Mesenchymal stem cell (in vitro differentiated cells and primary cell): ENCODE measurements at regions not wholly inside any gene's neighbourhood (a gene's known extent, or its start where the extent isn't known, plus 50 kb on each side); places are given as distances from the start of the nearest gene placed in this dataset.

Experiments used
- DNase-seq: peaks from one replicate; pipeline ENCODE4 v3.0.0-alpha.2; 2013
- H2AFZ ChIP-seq: one replicate; pipeline ENCODE4 v1.6.1; 2013; ENCODE audit warnings: low read depth, mild to moderate bottlenecking, control low read depth, inconsistent platforms, low read length, moderate library complexity
- H2AK5ac ChIP-seq: 2 replicates; pipeline ENCODE4 v1.6.1; 2013; ENCODE audit warnings: low read length, moderate library complexity, mild to moderate bottlenecking, inconsistent platforms; ENCODE audit not compliant: severe bottlenecking
- H2BK120ac ChIP-seq: one replicate; pipeline ENCODE4 v1.6.1; 2013; ENCODE audit warnings: low read depth, mild to moderate bottlenecking, inconsistent platforms, low read length, moderate library complexity
- H2BK12ac ChIP-seq, 2 experiments: one replicate each; pipeline ENCODE4 v1.6.1; 2013; ENCODE audit warnings: inconsistent platforms in 2 of 2, low read length in 2 of 2, mild to moderate bottlenecking in 2 of 2, moderate library complexity in 2 of 2, control low read depth in 1 of 2
- H2BK15ac ChIP-seq: one replicate; pipeline ENCODE4 v1.6.1; 2013; ENCODE audit warnings: mild to moderate bottlenecking, low read depth, inconsistent platforms; ENCODE audit not compliant: poor library complexity, severe bottlenecking
- H2BK5ac ChIP-seq: 2 replicates; pipeline ENCODE4 v1.6.1; 2013; ENCODE audit warnings: low read depth, mild to moderate bottlenecking, low read length, control low read depth, inconsistent platforms; ENCODE audit not compliant: poor library complexity, severe bottlenecking
- H3K14ac ChIP-seq, 2 experiments: one replicate each; pipeline ENCODE4 v1.6.1; 2013; ENCODE audit warnings: inconsistent platforms in 2 of 2, low read length in 2 of 2, control low read depth in 1 of 2, mild to moderate bottlenecking in 1 of 2, moderate library complexity in 1 of 2
- H3K18ac ChIP-seq, 2 experiments: one replicate each; pipeline ENCODE4 v1.6.1; 2013; ENCODE audit warnings: inconsistent platforms in 2 of 2, low read length in 2 of 2, control low read depth in 1 of 2, low read depth in 1 of 2, mild to moderate bottlenecking in 1 of 2
- H3K23ac ChIP-seq, 2 experiments: one replicate each; pipeline ENCODE4 v1.6.1; 2013; ENCODE audit warnings: inconsistent platforms in 2 of 2, low read length in 2 of 2, mild to moderate bottlenecking in 2 of 2, moderate library complexity in 2 of 2, control low read depth in 1 of 2
- H3K27ac ChIP-seq: 2 replicates; pipeline ENCODE4 v1.5.1; 2013; ENCODE audit warnings: mild to moderate bottlenecking, moderate library complexity, low read length, control low read depth, inconsistent platforms; ENCODE audit not compliant: poor library complexity, severe bottlenecking
- H3K27me3 ChIP-seq, 2 experiments: 2 replicates each; pipeline versions ENCODE4 v1.6.1 to v1.7.0; 2013; ENCODE audit warnings: low read length in 2 of 2, mild to moderate bottlenecking in 2 of 2, moderate library complexity in 2 of 2, control low read depth in 1 of 2, inconsistent platforms in 1 of 2; ENCODE audit not compliant: control insufficient read depth in 1 of 2, insufficient read depth in 1 of 2
- H3K36me3 ChIP-seq, 2 experiments: 2 replicates each; pipeline versions ENCODE4 v1.6.1 to v1.7.0; 2013; ENCODE audit warnings: low read length in 2 of 2, control low read depth in 1 of 2, inconsistent platforms in 1 of 2, low read depth in 1 of 2, mild to moderate bottlenecking in 1 of 2; ENCODE audit not compliant: insufficient read depth in 2 of 2, control insufficient read depth in 1 of 2
- H3K4ac ChIP-seq, 2 experiments: one replicate each; pipeline ENCODE4 v1.6.1; 2013; ENCODE audit warnings: inconsistent platforms in 2 of 2, low read length in 2 of 2, mild to moderate bottlenecking in 2 of 2, moderate library complexity in 2 of 2, control low read depth in 1 of 2, low read depth in 1 of 2
- H3K4me1 ChIP-seq: 2 replicates; pipeline ENCODE4 v1.6.1; 2013; ENCODE audit warnings: low read depth, low read length, control low read depth; ENCODE audit not compliant: control insufficient read depth, insufficient read depth
- H3K4me2 ChIP-seq: 2 replicates; pipeline ENCODE4 v1.6.1; 2013; ENCODE audit warnings: low read length, mild to moderate bottlenecking, inconsistent platforms; ENCODE audit not compliant: poor library complexity, severe bottlenecking
- H3K4me3 ChIP-seq, 2 experiments: 2 replicates each; pipeline versions ENCODE4 v1.5.1 to v1.7.0; 2013; ENCODE audit warnings: low read length in 2 of 2, mild to moderate bottlenecking in 2 of 2, control low read depth in 1 of 2, low read depth in 1 of 2; ENCODE audit not compliant: insufficient read depth in 1 of 2
- H3K79me1 ChIP-seq: replicated peaks from 2 replicates; pipeline ENCODE4 v1.6.1; 2013; ENCODE audit warnings: mild to moderate bottlenecking, control low read depth, low read length, inconsistent platforms; ENCODE audit not compliant: poor library complexity, severe bottlenecking
- H3K9ac ChIP-seq: 2 replicates; pipeline ENCODE4 v1.7.0; 2013; ENCODE audit warnings: mild to moderate bottlenecking, low read length, moderate library complexity
- H3K9me3 ChIP-seq: 2 replicates; pipeline ENCODE4 v1.7.0; 2013; ENCODE audit warnings: mild to moderate bottlenecking, low read length; ENCODE audit not compliant: control insufficient read depth
- H4K8ac ChIP-seq: one replicate; pipeline ENCODE4 v1.6.1; 2013; ENCODE audit warnings: inconsistent platforms, mild to moderate bottlenecking, low read length, moderate library complexity
- H4K91ac ChIP-seq: one replicate; pipeline ENCODE4 v1.6.1; 2013; ENCODE audit warnings: mild to moderate bottlenecking, low read length, inconsistent platforms
- WGBS: methylation state at CpG from one replicate; pipeline ENCODE4 v1.1.7; 2013; ENCODE audit warnings: mixed read lengths; 5-methylcytosine and 5-hydroxymethylcytosine counted together

DNA sequence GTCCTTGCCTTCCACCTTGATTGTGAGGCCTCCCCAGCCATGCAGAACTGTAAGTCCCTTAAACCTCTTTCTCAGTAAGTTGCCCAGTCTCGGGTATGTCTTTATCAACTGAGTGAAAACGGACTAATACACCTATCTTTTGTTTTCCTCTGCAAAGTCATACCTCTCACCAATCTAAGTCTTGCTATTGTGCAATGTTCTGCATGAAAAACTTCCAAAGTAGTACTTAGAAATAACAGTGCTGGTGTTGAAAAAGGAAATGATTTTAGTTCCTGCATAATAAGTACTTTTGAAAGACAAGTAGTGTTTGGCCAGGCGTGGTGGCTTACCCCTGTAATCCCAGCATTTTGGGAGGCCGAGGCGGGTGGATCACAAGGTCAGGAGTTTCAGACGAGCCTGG is 573.5 kb downstream of the ANKRD50 start:
- Histone ChIP-seq H3K36me3 (no peaks in the 10 kb centered on the region), H4K8ac (no peak overlapping the region), H2BK12ac (no peak overlapping the region), H4K91ac (no peak overlapping the region), H3K79me1 (no peaks in the 10 kb centered on the region), H2AFZ (no peak overlapping the region), H3K27ac (no peak overlapping the region), H3K14ac (no peak overlapping the region), H3K4ac (no peak overlapping the region), H2AK5ac (no peak overlapping the region), H3K9ac (no peak overlapping the region), H2BK120ac (no peak overlapping the region), H3K4me2 (no peak overlapping the region), H3K4me1 (no peaks in the 10 kb centered on the region), H3K18ac (no peak overlapping the region), H3K4me3 (no peak overlapping the region), H3K27me3 (no peaks in the 10 kb centered on the region), H3K9me3 (no peaks in the 10 kb centered on the region), H2BK5ac (no peak overlapping the region), H3K23ac (no peak overlapping the region), H2BK15ac (no peak overlapping the region)
- no peak for DNase-seq
- WGBS = 100% methylated on average over 4 of the region's 6 CpGs

DNA sequence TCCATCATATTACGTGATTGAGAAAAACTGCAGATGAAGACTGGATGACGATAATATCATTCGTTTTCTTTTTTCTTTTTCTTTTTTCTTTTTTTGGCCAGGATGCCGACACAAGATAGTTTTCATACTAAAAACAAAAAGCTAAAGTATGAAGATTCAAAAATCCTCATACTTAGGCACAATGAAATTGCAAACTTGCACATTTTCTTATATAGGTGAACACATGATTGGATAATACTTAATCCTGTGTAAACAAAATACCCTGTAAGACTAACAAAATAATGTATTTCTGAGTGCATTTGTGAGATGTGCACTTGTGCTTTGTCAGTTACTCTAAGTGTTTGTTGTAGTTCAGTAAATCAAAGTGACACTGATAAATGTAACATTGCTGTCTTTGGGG is 568.9 kb downstream of the ANKRD50 start:
- Histone ChIP-seq H3K4ac (no peak overlapping the region), H3K18ac (no peak overlapping the region), H3K4me3 (no peak overlapping the region), H2BK12ac (no peak overlapping the region), H2BK120ac (no peak overlapping the region), H3K9me3 (no peaks in the 10 kb centered on the region), H3K79me1 (no peaks in the 10 kb centered on the region), H3K4me2 (no peak overlapping the region), H3K4me1 (no peaks in the 10 kb centered on the region), H2AFZ (no peak overlapping the region), H3K27me3 (no peaks in the 10 kb centered on the region), H2BK5ac (no peak overlapping the region), H2BK15ac (no peak overlapping the region), H3K27ac (no peak overlapping the region), H3K23ac (no peak overlapping the region), H3K9ac (no peak overlapping the region), H4K8ac (no peak overlapping the region), H3K14ac (no peak overlapping the region), H3K36me3 (no peaks in the 10 kb centered on the region), H2AK5ac (no peak overlapping the region), H4K91ac (no peak overlapping the region)
- 100% methylated on average over 4 of the region's 4 CpGs for WGBS
- no peak for DNase-seq

DNA sequence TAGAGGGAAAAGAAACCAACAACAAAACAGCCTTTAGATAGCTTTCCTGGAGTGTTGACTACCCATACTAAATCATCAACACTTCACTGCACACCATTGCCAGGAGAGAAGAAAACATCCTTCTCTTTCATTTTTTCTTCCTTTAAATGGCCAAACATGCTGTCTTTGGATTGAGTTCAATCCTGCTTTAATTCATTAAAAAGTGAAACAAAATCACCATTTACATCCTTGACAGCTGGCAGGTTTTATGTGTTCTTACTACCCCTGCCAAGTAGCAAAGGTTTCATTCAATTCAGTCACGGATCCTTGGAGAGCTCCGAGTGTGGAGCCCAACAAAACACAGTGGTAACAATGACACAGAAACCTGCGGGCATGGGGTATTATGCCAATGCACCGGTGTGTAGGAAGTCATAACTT is 568.3 kb downstream of the ANKRD50 start:
- Histone ChIP-seq H2AK5ac (no peak overlapping the region), H3K9me3 (no peaks in the 10 kb centered on the region), H2BK15ac (no peak overlapping the region), H3K23ac (no peak overlapping the region), H3K4me1 (no peaks in the 10 kb centered on the region), H2AFZ (no peak overlapping the region), H3K18ac (no peak overlapping the region), H3K4me3 (no peak overlapping the region), H4K8ac (no peak overlapping the region), H2BK5ac (no peak overlapping the region), H3K27me3 (no peaks in the 10 kb centered on the region), H3K79me1 (no peaks in the 10 kb centered on the region), H4K91ac (no peak overlapping the region), H3K4ac (no peak overlapping the region), H3K4me2 (no peak overlapping the region), H2BK120ac (no peak overlapping the region), H3K27ac (no peak overlapping the region), H2BK12ac (no peak overlapping the region), H3K14ac (no peak overlapping the region), H3K9ac (no peak overlapping the region), H3K36me3 (no peaks in the 10 kb centered on the region)
- no peak for DNase-seq
- WGBS = 94% methylated on average over 3 of the region's 4 CpGs

DNA sequence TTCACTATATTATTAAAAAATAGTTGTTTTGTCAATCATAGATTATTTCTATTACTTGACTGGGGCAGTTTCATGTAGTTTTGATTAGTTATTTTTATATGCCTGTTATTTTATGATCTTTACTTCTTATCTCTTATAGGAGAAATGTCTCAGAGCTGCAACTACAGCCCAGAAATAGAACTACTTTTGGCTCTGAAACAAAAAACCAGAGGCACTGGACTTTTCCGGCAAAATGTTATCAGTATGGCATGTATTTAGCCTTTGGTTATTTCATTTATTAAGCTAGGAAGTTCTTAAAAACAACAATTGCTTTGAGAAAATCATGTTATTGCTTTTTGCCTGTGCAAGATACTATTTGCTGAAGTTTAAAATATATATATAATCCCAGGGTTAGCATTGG is 566.5 kb downstream of the ANKRD50 start:
- Histone ChIP-seq H2AK5ac (no peak overlapping the region), H4K8ac (no peak overlapping the region), H3K27ac (no peak overlapping the region), H2BK120ac (no peak overlapping the region), H3K4me1 (no peaks in the 10 kb centered on the region), H3K4ac (no peak overlapping the region), H2BK5ac (no peak overlapping the region), H3K9ac (no peak overlapping the region), H3K23ac (no peak overlapping the region), H3K4me2 (no peak overlapping the region), H3K79me1 (no peaks in the 10 kb centered on the region), H3K9me3 (no peaks in the 10 kb centered on the region), H3K36me3 (no peaks in the 10 kb centered on the region), H2AFZ (no peak overlapping the region), H2BK12ac (no peak overlapping the region), H3K4me3 (no peak overlapping the region), H3K27me3 (no peaks in the 10 kb centered on the region), H3K18ac (no peak overlapping the region), H3K14ac (no peak overlapping the region), H4K91ac (no peak overlapping the region), H2BK15ac (no peak overlapping the region)
- no peak for DNase-seq
- WGBS = no CpG with 5 or more reads among the region's 1 CpG
